IgD-negative memory B cell (primary cell): ENCODE measurements at regions not wholly inside any gene's neighbourhood (a gene's known extent, or its start where the extent isn't known, plus 50 kb on each side); places are given as distances from the start of the nearest gene placed in this dataset.
"Not testable (repeated sequence)": the region's sequence is repeated elsewhere in the genome, so short reads cannot be mapped to it uniquely, and the experiment has no call there.

ENCODE experiments used
- H3K27ac Mint-ChIP-seq, 3 donors: one replicate each; pipeline ENCODE4 v1.8.0; 2020 to 2022; ENCODE audit warnings: mild to moderate bottlenecking in 3 of 3, mixed read lengths in 3 of 3, moderate library complexity in 1 of 3
- H3K27me3 Mint-ChIP-seq: one replicate; pipeline ENCODE4 v1.8.0; 2021; ENCODE audit warnings: mixed read lengths
- H3K36me3 Mint-ChIP-seq: one replicate; pipeline ENCODE4 v1.8.0; 2020; ENCODE audit warnings: mild to moderate bottlenecking, mixed read lengths
- H3K4me1 Mint-ChIP-seq, 3 donors: one replicate each; pipeline ENCODE4 v1.8.0; 2020 to 2022; ENCODE audit warnings: mixed read lengths in 3 of 3, mild to moderate bottlenecking in 1 of 3
- H3K4me3 Mint-ChIP-seq, 4 donors: one replicate each; pipeline ENCODE4 v1.8.0; 2020 to 2022; ENCODE audit warnings: mild to moderate bottlenecking in 4 of 4, mixed read lengths in 4 of 4, moderate library complexity in 3 of 4
- H3K9me3 Mint-ChIP-seq, 3 donors: one replicate each; pipeline ENCODE4 v1.8.0; 2020 to 2021; ENCODE audit warnings: mixed read lengths in 3 of 3, mild to moderate bottlenecking in 1 of 3

DNA sequence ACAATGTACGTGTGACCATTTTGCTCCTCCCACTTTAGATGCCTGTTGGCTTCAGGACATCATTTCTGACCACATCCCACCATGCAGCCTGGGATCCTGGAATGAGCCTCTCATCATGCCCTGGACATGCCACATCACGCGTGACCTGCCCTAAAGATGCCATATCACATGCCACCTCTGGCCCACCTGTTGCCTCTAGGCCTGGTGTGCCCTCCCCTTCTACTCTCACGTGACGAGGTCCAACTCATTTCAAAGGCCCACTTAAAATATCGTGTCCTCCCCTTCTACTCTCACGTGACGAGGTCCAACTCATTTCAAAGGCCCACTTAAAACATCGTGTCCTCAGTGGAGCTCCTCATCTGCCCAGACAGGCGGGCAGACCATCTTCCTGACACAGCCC lies 254.9 kb downstream of the TEX36 start:
- Mint-ChIP-seq H3K36me3 (no peaks in the 10 kb centered on the region), H3K9me3 (peaks cover 4 to 6% (median 6%) of the 10 kb centered on the region in 3 donors), H3K27me3 (peaks cover 3% of the 10 kb centered on the region), H3K4me1 (no peaks in the 10 kb centered on the region), H3K27ac (no peak overlapping the region), H3K4me3 (no peak overlapping the region)

GRCh38 chr10:125424191-125424847 lies 258.6 kb downstream of the TEX36 start:
- H3K27me3 Mint-ChIP-seq, result peaks cover 3% of the 10 kb centered on the region
- no peaks in the 10 kb centered on the region for H3K36me3 Mint-ChIP-seq
- H3K27ac Mint-ChIP-seq, result no peak overlapping the region
- no peak overlapping the region for H3K4me3 Mint-ChIP-seq
- no peaks in the 10 kb centered on the region for H3K4me1 Mint-ChIP-seq
- peaks cover 4 to 5% (median 4%) of the 10 kb centered on the region in 3 donors for H3K9me3 Mint-ChIP-seq

DNA sequence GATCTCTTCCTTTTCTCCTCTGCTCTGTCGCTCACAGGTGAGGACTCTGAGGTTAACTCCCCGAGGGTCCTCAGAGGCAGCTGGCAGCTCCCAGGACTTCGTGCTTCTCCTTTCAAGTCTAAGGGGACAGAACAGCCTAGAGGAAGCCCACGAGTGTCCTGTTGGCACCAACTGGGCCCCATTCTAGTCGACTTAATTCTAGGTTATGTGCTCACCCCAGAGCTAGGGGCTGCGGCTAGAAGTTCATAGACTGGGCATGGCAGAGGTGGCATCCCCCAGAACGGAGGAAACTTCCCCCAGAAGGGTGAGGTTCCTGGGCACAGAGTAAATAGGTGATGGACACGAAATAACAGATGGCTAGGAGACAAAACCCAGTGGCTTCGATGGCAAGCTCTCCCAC lies 259.4 kb downstream of the TEX36 start:
- Mint-ChIP-seq H3K27me3 (peaks cover 3% of the 10 kb centered on the region), H3K4me3 (no peak overlapping the region), H3K36me3 (no peaks in the 10 kb centered on the region), H3K9me3 (peaks cover 4 to 9% (median 5%) of the 10 kb centered on the region in 3 donors), H3K27ac (no peak overlapping the region), H3K4me1 (no peaks in the 10 kb centered on the region)

DNA sequence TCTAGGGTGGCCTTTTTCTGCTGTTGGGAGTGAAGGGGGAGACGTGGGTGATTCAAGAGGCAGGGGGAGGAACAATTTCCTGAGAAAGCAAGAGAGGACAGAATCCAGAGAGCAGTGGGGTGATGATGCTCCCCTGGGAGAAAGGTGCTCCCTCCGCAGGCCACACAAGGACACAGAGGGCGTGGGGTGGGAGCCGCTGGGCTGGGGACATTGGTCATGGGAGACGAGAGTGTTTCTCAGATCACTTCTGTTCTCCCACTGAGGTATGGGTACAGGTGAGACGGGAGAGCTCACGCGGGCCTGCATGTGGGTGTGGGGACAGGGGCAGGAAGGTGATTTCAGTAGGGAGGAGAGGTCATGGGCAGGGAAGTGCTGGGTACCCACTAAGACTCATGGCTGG lies 259.5 kb upstream of the CTBP2 start:
- peaks cover 2 to 12% (median 2%) of the 10 kb centered on the region in 3 donors for H3K9me3 Mint-ChIP-seq
- H3K4me1 Mint-ChIP-seq, result no peaks in the 10 kb centered on the region
- peak overlapping the region in 1 of 4 donors; percentile 72 for H3K4me3 Mint-ChIP-seq
- H3K36me3 Mint-ChIP-seq, result no peaks in the 10 kb centered on the region
- H3K27ac Mint-ChIP-seq, result no peak overlapping the region
- H3K27me3 Mint-ChIP-seq, result no peaks in the 10 kb centered on the region

DNA sequence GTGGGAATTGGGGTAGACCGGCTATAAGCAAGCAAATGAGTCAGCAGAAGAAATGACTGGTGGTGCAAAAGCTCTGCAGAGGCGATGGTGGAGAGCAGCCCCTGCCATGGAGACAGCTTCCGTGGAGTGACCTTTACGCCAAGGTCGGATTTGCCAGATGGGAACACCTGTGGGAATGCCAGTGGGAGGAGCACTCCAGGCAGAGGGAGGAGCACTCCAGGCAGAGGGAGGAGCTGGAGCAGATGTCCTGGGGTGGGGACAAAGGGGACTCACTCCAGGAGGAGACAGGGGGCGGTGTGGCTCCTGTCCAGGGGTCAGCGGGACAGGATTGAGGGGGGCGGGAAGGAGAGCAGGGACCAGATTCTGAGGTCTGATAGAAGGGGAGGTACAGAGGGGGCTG lies 258.8 kb upstream of the CTBP2 start:
- Mint-ChIP-seq H3K27me3 (no peaks in the 10 kb centered on the region), H3K36me3 (no peaks in the 10 kb centered on the region), H3K27ac (no peak overlapping the region), H3K9me3 (peaks cover 2 to 12% (median 2%) of the 10 kb centered on the region in 3 donors), H3K4me1 (no peaks in the 10 kb centered on the region), H3K4me3 (no peak overlapping the region)

- H3K36me3 Mint-ChIP-seq, result no peaks in the 10 kb centered on the region
- H3K27ac Mint-ChIP-seq, result no peak overlapping the region
- no peak overlapping the region for H3K4me3 Mint-ChIP-seq
- H3K4me1 Mint-ChIP-seq, result no peaks in the 10 kb centered on the region
- H3K9me3 Mint-ChIP-seq, result peaks cover 0 to 12% (median 2%) of the 10 kb centered on the region in 3 donors
- no peaks in the 10 kb centered on the region for H3K27me3 Mint-ChIP-seq
Measured at GRCh38 chr10:125417605-125418004, 257.2 kb upstream of the CTBP2 start.

DNA sequence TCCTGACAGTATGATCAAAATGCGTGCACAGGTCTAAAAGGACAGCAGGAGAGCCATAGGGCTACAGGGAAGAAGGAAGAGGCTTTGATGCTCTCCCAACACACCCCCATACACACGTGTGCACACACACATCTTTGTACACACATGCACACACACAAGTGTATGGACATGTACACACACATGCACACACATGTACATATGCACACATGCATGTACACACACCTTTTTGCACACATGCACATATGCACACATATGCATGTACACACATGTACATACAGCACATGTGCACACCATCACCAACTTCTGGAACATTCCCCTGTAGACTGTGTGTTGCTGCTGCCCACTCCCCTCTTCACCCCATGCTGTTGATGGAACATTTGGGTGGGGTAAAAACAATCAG lies 255.6 kb upstream of the CTBP2 start:
- peaks cover 0 to 12% (median 0%) of the 10 kb centered on the region in 3 donors for H3K9me3 Mint-ChIP-seq
- no peaks in the 10 kb centered on the region for H3K27me3 Mint-ChIP-seq
- H3K4me1 Mint-ChIP-seq, result no peaks in the 10 kb centered on the region
- no peak overlapping the region for H3K4me3 Mint-ChIP-seq
- H3K27ac Mint-ChIP-seq, result no peak overlapping the region
- no peaks in the 10 kb centered on the region for H3K36me3 Mint-ChIP-seq

GRCh38 chr10:125415006-125415633 lies 254.8 kb upstream of the CTBP2 start:
- Mint-ChIP-seq H3K4me3 (no peak overlapping the region), H3K27me3 (peaks cover under 1% of the 10 kb centered on the region), H3K9me3 (peaks cover 0 to 12% (median 0%) of the 10 kb centered on the region in 3 donors), H3K36me3 (no peaks in the 10 kb centered on the region), H3K27ac (no peak overlapping the region), H3K4me1 (no peaks in the 10 kb centered on the region)

- Mint-ChIP-seq H3K36me3 (no peaks in the 10 kb centered on the region), H3K27ac (no peak overlapping the region), H3K4me3 (no peak overlapping the region), H3K9me3 (peaks cover 0 to 3% (median 0%) of the 10 kb centered on the region in 3 donors), H3K4me1 (no peaks in the 10 kb centered on the region), H3K27me3 (peaks cover 4% of the 10 kb centered on the region)
Measured at GRCh38 chr10:125411724-125412123, 251.4 kb upstream of the CTBP2 start.

DNA sequence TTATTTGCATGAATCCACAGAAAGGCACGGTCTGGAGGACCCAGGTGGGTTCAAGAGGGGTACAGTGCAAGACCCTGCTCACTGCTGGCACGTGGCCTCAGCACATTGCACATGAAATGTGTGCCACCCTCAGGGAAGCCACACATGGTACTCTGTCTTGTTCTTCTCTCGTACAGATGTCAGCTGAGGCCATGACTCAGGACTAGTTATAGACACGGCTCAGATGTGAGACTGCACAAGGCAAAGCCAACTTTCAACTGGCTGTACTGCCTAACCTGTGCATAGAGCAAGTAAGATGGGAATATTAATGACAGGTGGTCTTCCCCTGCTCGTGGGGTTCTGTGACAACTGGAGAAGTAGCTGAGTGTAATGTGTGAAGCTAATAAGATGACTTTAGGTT lies 249.4 kb upstream of the CTBP2 start:
- H3K4me3 Mint-ChIP-seq, result no peak overlapping the region
- no peak overlapping the region for H3K27ac Mint-ChIP-seq
- peaks cover 2 to 12% (median 6%) of the 10 kb centered on the region in 3 donors for H3K9me3 Mint-ChIP-seq
- H3K27me3 Mint-ChIP-seq, result peaks cover 5% of the 10 kb centered on the region
- no peaks in the 10 kb centered on the region for H3K36me3 Mint-ChIP-seq
- no peaks in the 10 kb centered on the region for H3K4me1 Mint-ChIP-seq

DNA sequence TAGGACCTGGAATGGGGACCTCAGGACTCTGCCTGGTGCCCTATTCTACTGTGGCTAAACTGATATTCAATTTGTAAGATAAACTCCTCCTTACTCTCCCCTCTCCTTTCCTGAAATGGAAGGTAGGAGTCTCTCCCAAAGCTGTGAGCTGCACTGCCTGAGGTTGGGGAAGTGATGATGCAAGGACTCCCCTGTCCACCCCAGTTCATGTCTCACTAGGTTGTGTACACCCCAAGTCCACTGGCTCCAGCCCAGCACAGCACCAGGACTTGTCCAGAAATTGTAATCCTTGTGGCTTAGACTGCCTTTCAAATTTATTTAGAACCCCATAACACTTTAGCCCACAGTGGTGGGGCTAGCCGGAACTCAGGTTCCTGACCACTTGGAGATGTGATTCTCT lies 247.2 kb upstream of the CTBP2 start:
- Mint-ChIP-seq H3K27ac (no peak overlapping the region), H3K4me3 (peak overlapping the region in 1 of 4 donors; percentile 38), H3K36me3 (no peaks in the 10 kb centered on the region), H3K27me3 (peaks cover 5% of the 10 kb centered on the region), H3K4me1 (no peaks in the 10 kb centered on the region), H3K9me3 (peaks cover 7 to 17% (median 7%) of the 10 kb centered on the region in 3 donors)

- no peaks in the 10 kb centered on the region for H3K4me1 Mint-ChIP-seq
- H3K27me3 Mint-ChIP-seq, result peaks cover 5% of the 10 kb centered on the region
- H3K27ac Mint-ChIP-seq, result no peak overlapping the region
- H3K4me3 Mint-ChIP-seq, result no peak overlapping the region
- H3K36me3 Mint-ChIP-seq, result no peaks in the 10 kb centered on the region
- H3K9me3 Mint-ChIP-seq, result peaks cover 7 to 17% (median 7%) of the 10 kb centered on the region in 3 donors
Measured at GRCh38 chr10:125407000-125407502, 246.7 kb upstream of the CTBP2 start.

DNA sequence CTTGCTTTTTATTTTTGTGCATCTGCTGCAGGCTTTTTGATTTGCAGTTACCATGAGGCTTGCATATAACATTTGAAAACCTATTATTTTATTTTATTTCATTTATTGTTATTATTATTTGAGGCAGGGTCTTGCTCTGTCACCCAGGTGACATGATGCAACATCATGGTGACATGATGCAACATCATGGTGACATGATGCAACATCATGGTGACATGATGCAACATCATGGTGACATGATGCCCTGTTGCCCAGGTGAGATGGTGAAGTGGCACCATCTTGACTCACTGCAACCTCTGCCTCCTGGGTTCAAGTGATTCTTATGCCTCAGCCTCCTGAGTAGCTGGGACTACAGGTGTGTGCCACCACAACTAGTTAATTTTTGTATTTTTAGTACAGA lies 244.5 kb upstream of the CTBP2 start:
- not testable (repeated sequence) for H3K27ac Mint-ChIP-seq, H3K27me3 Mint-ChIP-seq, H3K4me3 Mint-ChIP-seq, H3K36me3 Mint-ChIP-seq, H3K4me1 Mint-ChIP-seq
- peaks cover 10 to 21% (median 11%) of the 10 kb centered on the region in 3 donors for H3K9me3 Mint-ChIP-seq

DNA sequence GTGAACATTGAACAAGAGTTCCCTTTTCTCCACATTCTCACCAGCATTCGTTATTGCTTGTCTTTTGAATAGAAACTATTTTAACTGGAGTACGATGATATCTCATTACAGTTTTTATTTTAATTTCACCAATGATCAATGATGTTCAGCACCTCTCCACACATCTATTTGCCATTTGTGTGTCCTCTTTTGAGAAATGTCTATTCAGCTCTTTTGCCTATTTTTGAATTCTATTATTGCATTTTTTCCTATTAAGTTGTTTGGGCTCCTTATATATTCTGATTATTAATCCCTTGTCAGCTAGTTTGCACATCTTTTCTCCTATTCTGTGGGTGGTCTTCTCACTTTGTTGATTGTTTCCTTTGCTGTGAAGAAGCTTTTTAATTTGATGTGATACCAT lies 241.1 kb upstream of the CTBP2 start:
- Mint-ChIP-seq H3K27me3 (peaks cover 5% of the 10 kb centered on the region), H3K4me3 (no peak overlapping the region), H3K27ac (no peak overlapping the region), H3K4me1 (no peaks in the 10 kb centered on the region), H3K9me3 (peaks cover 9 to 16% (median 11%) of the 10 kb centered on the region in 3 donors), H3K36me3 (no peaks in the 10 kb centered on the region)

DNA sequence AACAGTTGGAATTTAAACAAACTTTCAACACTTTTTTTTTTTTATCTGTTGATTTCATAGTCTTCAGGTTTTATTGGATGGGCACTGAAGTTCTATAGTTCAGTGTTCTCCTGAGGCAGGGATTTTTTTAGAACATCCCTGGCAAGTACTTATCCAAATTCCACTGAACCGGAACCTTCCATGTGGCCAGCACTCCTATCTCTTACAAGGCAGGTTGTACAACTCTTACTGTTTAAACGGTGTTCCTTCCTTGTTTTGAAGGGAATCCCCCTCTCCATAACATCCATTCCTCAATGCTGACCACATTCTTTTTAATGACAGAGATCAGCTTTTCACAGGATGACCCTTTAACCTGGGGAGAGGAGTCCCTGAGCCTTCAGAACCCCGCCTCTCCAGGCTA lies 238.9 kb upstream of the CTBP2 start:
- Mint-ChIP-seq H3K4me1 (no peaks in the 10 kb centered on the region), H3K27me3 (peaks cover 3% of the 10 kb centered on the region), H3K9me3 (peaks cover 3 to 10% (median 5%) of the 10 kb centered on the region in 3 donors), H3K4me3 (no peak overlapping the region), H3K27ac (no peak overlapping the region), H3K36me3 (no peaks in the 10 kb centered on the region)

- peaks cover 3% of the 10 kb centered on the region for H3K27me3 Mint-ChIP-seq
- H3K4me3 Mint-ChIP-seq, result no peak overlapping the region
- H3K36me3 Mint-ChIP-seq, result no peaks in the 10 kb centered on the region
- no peak overlapping the region for H3K27ac Mint-ChIP-seq
- H3K9me3 Mint-ChIP-seq, result peaks cover 3 to 7% (median 4%) of the 10 kb centered on the region in 3 donors
- no peaks in the 10 kb centered on the region for H3K4me1 Mint-ChIP-seq
Measured at GRCh38 chr10:125398270-125398669, 237.9 kb upstream of the CTBP2 start.
